ENCODE measurements at regions not wholly inside any gene's neighbourhood (a gene's known extent, or its start where the extent isn't known, plus 50 kb on each side); places are given as distances from the start of the nearest gene placed in this dataset.

DNA sequence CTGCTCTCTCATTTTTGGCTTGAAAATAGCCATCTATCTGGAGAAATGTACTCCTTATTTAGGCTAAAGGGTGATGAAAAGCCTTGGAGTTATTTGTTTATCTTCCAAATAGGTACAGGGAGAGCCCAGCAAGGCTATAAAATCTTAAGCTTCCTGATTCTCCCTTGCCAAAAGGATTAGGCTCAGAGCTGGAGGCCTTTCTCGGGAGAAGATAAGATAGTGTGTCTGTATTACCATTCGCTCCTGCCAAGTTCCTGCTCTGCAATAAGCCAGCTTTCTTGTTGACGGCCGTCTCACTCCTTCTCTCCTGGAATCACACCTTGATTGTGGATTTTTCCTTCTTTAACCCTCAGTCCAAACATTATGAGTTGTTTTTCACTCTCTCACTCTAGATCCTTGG is 171.8 kb upstream of the TTC29 start:
- Histone ChIP-seq H3K36me3 (ENCODE audit: insufficient read depth, insufficient read length, low read length) (no peaks in the 10 kb centered on the region), H3K4me1 (ENCODE audit: insufficient read depth, insufficient read length) (no peaks in the 10 kb centered on the region), H3K27me3 (ENCODE audit: insufficient read depth, insufficient read length) (no peaks in the 10 kb centered on the region), H3K9me3 (ENCODE audit: insufficient read depth, low read length) (no peaks in the 10 kb centered on the region), H3K4me3 (ENCODE audit: insufficient read length, low read depth) (no peak overlapping the region), H3K9ac (ENCODE audit: insufficient read length, low read depth) (no peak overlapping the region)
- no peak for DNase-seq (ENCODE audit: low read depth, low spot score)
- TF ChIP-seq SUZ12 (IDR thresholded peaks at IDR 0.05; ENCODE audit: extremely low read depth, insufficient read depth, insufficient read length): no peak
- TF ChIP-seq YY1 (IDR thresholded peaks at IDR 0.05; ENCODE audit: insufficient read depth, insufficient read length): no peak
- TF ChIP-seq ZNF274 (IDR thresholded peaks at IDR 0.05; ENCODE audit: low read depth, low read length): no peak

DNA sequence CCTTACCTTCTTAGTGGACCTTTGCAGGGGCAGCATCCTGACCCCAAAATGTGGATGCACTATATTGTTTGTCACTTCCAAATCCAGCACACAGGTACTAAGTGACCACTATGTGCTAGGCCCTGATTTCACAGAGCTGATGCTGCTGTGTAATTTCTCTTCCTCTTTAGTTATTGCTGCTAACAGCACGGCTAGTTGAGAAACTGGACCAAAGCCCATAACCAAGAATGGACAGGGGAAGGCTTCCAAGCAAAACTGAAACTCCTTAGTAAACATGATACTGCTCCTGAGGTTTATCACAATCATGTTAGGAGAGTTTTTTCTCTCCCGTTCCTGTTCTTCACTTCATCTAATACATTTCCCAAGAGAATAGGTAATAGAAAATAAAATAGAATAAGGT is 172.9 kb upstream of the TTC29 start:
- TF ChIP-seq ZNF274 (IDR thresholded peaks at IDR 0.05; ENCODE audit: low read depth, low read length): no peak
- no peak for TF ChIP-seq YY1 (IDR thresholded peaks at IDR 0.05; ENCODE audit: insufficient read depth, insufficient read length)
- no peak for TF ChIP-seq SUZ12 (IDR thresholded peaks at IDR 0.05; ENCODE audit: extremely low read depth, insufficient read depth, insufficient read length)
- DNase-seq (ENCODE audit: low read depth, low spot score): no peak
- no peak overlapping the region for H3K9ac ChIP-seq (ENCODE audit: insufficient read length, low read depth)
- H3K4me3 ChIP-seq (ENCODE audit: insufficient read length, low read depth): no peak overlapping the region
- no peaks in the 10 kb centered on the region for H3K9me3 ChIP-seq (ENCODE audit: insufficient read depth, low read length)
- no peaks in the 10 kb centered on the region for H3K36me3 ChIP-seq (ENCODE audit: insufficient read depth, insufficient read length, low read length)
- H3K27me3 ChIP-seq (ENCODE audit: insufficient read depth, insufficient read length): no peaks in the 10 kb centered on the region
- H3K4me1 ChIP-seq (ENCODE audit: insufficient read depth, insufficient read length): no peaks in the 10 kb centered on the region

DNA sequence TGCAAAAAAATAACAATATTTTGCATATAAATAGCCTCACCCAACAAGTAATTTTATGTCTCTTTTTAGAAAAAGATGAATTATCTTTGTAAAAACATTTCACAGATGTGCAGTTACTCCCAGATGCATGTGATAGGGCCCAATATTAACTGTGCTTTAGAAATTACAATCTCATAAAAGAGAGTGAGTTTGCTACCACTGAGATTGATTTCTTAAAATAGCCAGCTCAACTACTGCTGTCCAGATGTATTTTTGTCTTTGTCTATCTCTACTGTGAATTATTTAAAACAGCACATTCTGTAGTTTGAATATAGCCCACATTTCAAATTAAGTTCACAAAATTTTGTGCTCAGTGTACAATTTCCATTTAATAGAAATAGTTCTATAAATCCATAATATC is 177.0 kb upstream of the TTC29 start:
- H3K9ac ChIP-seq (ENCODE audit: insufficient read length, low read depth): no peak overlapping the region
- H3K27me3 ChIP-seq (ENCODE audit: insufficient read depth, insufficient read length): no peaks in the 10 kb centered on the region
- no peak overlapping the region for H3K4me3 ChIP-seq (ENCODE audit: insufficient read length, low read depth)
- TF ChIP-seq SUZ12 (IDR thresholded peaks at IDR 0.05; ENCODE audit: extremely low read depth, insufficient read depth, insufficient read length): no peak
- no peak for TF ChIP-seq ZNF274 (IDR thresholded peaks at IDR 0.05; ENCODE audit: low read depth, low read length)
- TF ChIP-seq YY1 (IDR thresholded peaks at IDR 0.05; ENCODE audit: insufficient read depth, insufficient read length): no peak
- DNase-seq (ENCODE audit: low read depth, low spot score): no peak
- no peaks in the 10 kb centered on the region for H3K4me1 ChIP-seq (ENCODE audit: insufficient read depth, insufficient read length)
- no peaks in the 10 kb centered on the region for H3K36me3 ChIP-seq (ENCODE audit: insufficient read depth, insufficient read length, low read length)
- H3K9me3 ChIP-seq (ENCODE audit: insufficient read depth, low read length): peaks cover 6% of the 10 kb centered on the region; the same call in 1 of the 2 replicates

DNA sequence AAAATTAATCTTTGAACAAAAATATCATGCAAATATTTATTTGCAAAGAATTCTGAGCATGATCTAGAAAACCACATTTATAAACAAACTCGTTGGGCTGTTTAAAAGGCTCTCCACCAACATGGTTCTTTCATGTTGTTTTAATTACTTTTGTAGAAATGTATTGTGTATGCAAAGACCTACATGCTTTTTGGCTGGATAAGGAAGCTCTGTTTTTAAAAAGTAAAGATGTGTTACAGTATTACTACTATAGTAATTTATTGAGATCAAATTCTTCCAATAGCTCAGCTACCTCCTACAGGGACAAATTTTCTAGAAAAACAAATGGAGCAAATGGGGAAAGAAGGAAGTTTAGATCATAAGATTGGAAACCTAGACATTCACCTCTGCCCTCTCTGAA is 177.5 kb upstream of the TTC29 start:
- H3K36me3 ChIP-seq (ENCODE audit: insufficient read depth, insufficient read length, low read length): no peaks in the 10 kb centered on the region
- peaks cover 10% of the 10 kb centered on the region; the same call in 1 of the 2 replicates for H3K9me3 ChIP-seq (ENCODE audit: insufficient read depth, low read length)
- H3K4me3 ChIP-seq (ENCODE audit: insufficient read length, low read depth): no peak overlapping the region
- H3K27me3 ChIP-seq (ENCODE audit: insufficient read depth, insufficient read length): no peaks in the 10 kb centered on the region
- no peak overlapping the region for H3K9ac ChIP-seq (ENCODE audit: insufficient read length, low read depth)
- no peaks in the 10 kb centered on the region for H3K4me1 ChIP-seq (ENCODE audit: insufficient read depth, insufficient read length)
- DNase-seq (ENCODE audit: low read depth, low spot score): no peak
- TF ChIP-seq ZNF274 (IDR thresholded peaks at IDR 0.05; ENCODE audit: low read depth, low read length) (no peak), YY1 (IDR thresholded peaks at IDR 0.05; ENCODE audit: insufficient read depth, insufficient read length) (no peak), SUZ12 (IDR thresholded peaks at IDR 0.05; ENCODE audit: extremely low read depth, insufficient read depth, insufficient read length) (no peak)

DNA sequence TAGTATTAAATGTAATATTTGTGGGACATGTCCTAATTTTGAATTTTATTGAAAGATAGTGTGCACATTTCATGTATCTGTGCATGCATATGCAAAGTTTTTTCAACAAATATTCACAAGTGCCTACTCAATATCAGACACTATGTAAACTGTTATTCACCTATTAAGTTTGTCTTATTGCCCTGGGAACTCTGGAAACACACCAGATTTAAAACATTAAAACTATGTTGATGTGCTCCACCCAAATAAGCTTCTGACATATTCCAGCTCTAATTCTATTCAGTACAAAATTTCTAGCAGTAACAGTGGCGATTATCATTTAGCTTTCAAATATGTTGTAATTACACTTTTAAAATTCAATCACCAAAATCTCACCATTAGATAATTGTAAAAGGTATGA is 183.1 kb upstream of the TTC29 start:
- TF ChIP-seq YY1 (IDR thresholded peaks at IDR 0.05; ENCODE audit: insufficient read depth, insufficient read length): no peak
- Histone ChIP-seq H3K9me3 (ENCODE audit: insufficient read depth, low read length) (peaks cover 10% of the 10 kb centered on the region; the same call in 1 of the 2 replicates), H3K36me3 (ENCODE audit: insufficient read depth, insufficient read length, low read length) (no peaks in the 10 kb centered on the region), H3K9ac (ENCODE audit: insufficient read length, low read depth) (no peak overlapping the region), H3K27me3 (ENCODE audit: insufficient read depth, insufficient read length) (no peaks in the 10 kb centered on the region), H3K4me3 (ENCODE audit: insufficient read length, low read depth) (no peak overlapping the region), H3K4me1 (ENCODE audit: insufficient read depth, insufficient read length) (no peaks in the 10 kb centered on the region)
- no peak for DNase-seq (ENCODE audit: low read depth, low spot score)

DNA sequence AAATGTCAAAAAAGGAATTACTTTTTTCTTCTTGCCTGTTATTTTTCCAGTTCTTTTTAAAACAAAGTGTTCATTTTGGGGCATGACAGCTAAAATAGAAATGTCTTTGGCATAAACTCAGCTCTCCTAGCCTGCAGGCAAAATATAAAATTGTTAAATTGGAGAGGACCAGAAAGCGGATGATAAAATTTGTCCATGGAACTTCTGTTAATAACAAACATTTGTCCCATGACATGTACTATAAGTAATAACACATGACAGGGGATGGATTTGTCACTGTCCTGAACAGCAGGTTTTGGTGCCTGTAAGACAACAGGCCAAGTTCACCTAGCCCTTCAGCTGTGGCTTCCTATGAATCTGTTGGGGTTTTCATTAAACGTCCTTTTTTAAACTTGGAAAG is 184.0 kb upstream of the TTC29 start:
- H3K9ac ChIP-seq (ENCODE audit: insufficient read length, low read depth): no peak overlapping the region
- no peaks in the 10 kb centered on the region for H3K4me1 ChIP-seq (ENCODE audit: insufficient read depth, insufficient read length)
- H3K36me3 ChIP-seq (ENCODE audit: insufficient read depth, insufficient read length, low read length): no peaks in the 10 kb centered on the region
- DNase-seq (ENCODE audit: low read depth, low spot score): no peak
- H3K9me3 ChIP-seq (ENCODE audit: insufficient read depth, low read length): peaks cover 10% of the 10 kb centered on the region; the same call in 1 of the 2 replicates
- H3K4me3 ChIP-seq (ENCODE audit: insufficient read length, low read depth): no peak overlapping the region
- TF ChIP-seq ZNF274 (IDR thresholded peaks at IDR 0.05; ENCODE audit: low read depth, low read length): no peak
- TF ChIP-seq YY1 (IDR thresholded peaks at IDR 0.05; ENCODE audit: insufficient read depth, insufficient read length): no peak
- TF ChIP-seq SUZ12 (IDR thresholded peaks at IDR 0.05; ENCODE audit: extremely low read depth, insufficient read depth, insufficient read length): no peak
- no peaks in the 10 kb centered on the region for H3K27me3 ChIP-seq (ENCODE audit: insufficient read depth, insufficient read length)

DNA sequence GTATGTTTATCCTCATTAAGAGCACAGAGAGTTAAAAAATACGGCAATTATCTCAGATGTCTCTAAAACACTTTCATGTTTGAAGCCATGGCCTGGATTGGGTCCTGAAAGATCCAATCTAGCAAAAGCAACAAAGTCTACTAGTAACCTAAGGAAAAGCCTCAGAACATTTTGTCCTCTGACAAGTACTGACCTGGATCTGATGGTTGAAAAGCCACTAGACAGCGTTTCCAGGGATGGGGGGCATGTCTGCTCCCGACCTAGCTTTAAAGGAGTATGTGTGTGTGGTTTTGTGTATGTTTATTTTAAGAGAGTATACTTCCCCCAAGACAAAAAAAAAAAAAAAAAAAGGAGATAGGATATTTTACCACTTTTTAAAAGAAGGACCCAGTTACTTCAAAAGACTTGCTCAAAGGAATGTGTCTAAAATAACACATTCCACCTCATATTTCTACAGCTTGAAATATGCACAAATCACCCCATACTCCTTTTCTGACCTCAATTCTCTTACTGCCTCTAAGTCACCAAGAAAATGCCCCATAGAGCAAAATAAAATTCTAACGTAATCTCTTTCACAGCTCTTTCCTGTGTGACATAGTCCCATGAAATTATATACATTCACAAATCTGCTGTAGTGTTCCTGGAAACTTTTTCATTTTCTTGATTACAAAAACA is 189.0 kb upstream of the TTC29 start:
- Histone ChIP-seq H3K4me1 (ENCODE audit: insufficient read depth, insufficient read length) (no peaks in the 10 kb centered on the region), H3K9me3 (ENCODE audit: insufficient read depth, low read length) (no peaks in the 10 kb centered on the region), H3K4me3 (ENCODE audit: insufficient read length, low read depth) (no peak overlapping the region), H3K36me3 (ENCODE audit: insufficient read depth, insufficient read length, low read length) (no peaks in the 10 kb centered on the region), H3K9ac (ENCODE audit: insufficient read length, low read depth) (no peak overlapping the region), H3K27me3 (ENCODE audit: insufficient read depth, insufficient read length) (no peaks in the 10 kb centered on the region)
- no peak for DNase-seq (ENCODE audit: low read depth, low spot score)
- TF ChIP-seq SUZ12 (IDR thresholded peaks at IDR 0.05; ENCODE audit: extremely low read depth, insufficient read depth, insufficient read length) (no peak), YY1 (IDR thresholded peaks at IDR 0.05; ENCODE audit: insufficient read depth, insufficient read length) (no peak), ZNF274 (IDR thresholded peaks at IDR 0.05; ENCODE audit: low read depth, low read length) (no peak)

All from NT2/D1 (cell line).